Osteoblast (primary cell): ENCODE measurements at regions not wholly inside any gene's neighbourhood (a gene's known extent, or its start where the extent isn't known, plus 50 kb on each side); places are given as distances from the start of the nearest gene placed in this dataset.

Experiments used
- DNase-seq: peaks from one replicate; pipeline ENCODE4 v3.0.0; 2011; ENCODE audit warnings: low spot score, mixed read lengths; ENCODE audit not compliant: insufficient read length; ENCODE audit errors: missing footprints
- H2AFZ ChIP-seq: 2 replicates; pipeline ENCODE4 v1.6.0; 2011; ENCODE audit warnings: mild to moderate bottlenecking, low read length
- H3K27ac ChIP-seq: 2 replicates; pipeline ENCODE4 v1.5.1; 2011; ENCODE audit warnings: mild to moderate bottlenecking, low read depth, low read length, moderate library complexity
- H3K27me3 ChIP-seq: 2 replicates; pipeline ENCODE4 v1.6.0; 2012; ENCODE audit warnings: mild to moderate bottlenecking, control low read depth, inconsistent platforms, low read length, moderate library complexity; ENCODE audit not compliant: insufficient read depth
- H3K36me3 ChIP-seq: 2 replicates; pipeline ENCODE4 v1.5.1; 2011; ENCODE audit warnings: mild to moderate bottlenecking, low read length, control low read depth, moderate library complexity; ENCODE audit not compliant: insufficient read depth
- H3K4me1 ChIP-seq: 2 replicates; pipeline ENCODE4 v1.5.1; 2011; ENCODE audit warnings: mild to moderate bottlenecking, low read length, control low read depth, moderate library complexity; ENCODE audit not compliant: insufficient read depth
- H3K4me2 ChIP-seq: 2 replicates; pipeline ENCODE4 v1.6.0; 2011; ENCODE audit warnings: mild to moderate bottlenecking, low read length; ENCODE audit not compliant: insufficient read depth
- H3K4me3 ChIP-seq: fragments of 200-600 bp; sonication (generic); 3 replicates; pipeline ENCODE4 v1.5.1; 2012; ENCODE audit warnings: mild to moderate bottlenecking, low read length, inconsistent platforms; ENCODE audit not compliant: insufficient read depth
- H3K79me2 ChIP-seq: 2 replicates; pipeline ENCODE4 v1.6.0; 2012; ENCODE audit warnings: mild to moderate bottlenecking, low read length, control low read depth, inconsistent platforms; ENCODE audit not compliant: insufficient read depth
- H3K9me3 ChIP-seq: 2 replicates; pipeline ENCODE4 v1.5.1; 2011; ENCODE audit warnings: low read depth, low read length, control low read depth
- H4K20me1 ChIP-seq: 2 replicates; pipeline ENCODE4 v1.6.0; 2012; ENCODE audit warnings: mild to moderate bottlenecking, low read length, control low read depth; ENCODE audit not compliant: insufficient read depth
- TF ChIP-seq, protein P1 (sequence below): IDR thresholded peaks from 2 replicates; pipeline ENCODE4 v1.5.1; 2011; ENCODE audit warnings: mild to moderate bottlenecking, low read depth, low read length, moderate library complexity; ENCODE audit errors: extremely low read depth

DNA sequence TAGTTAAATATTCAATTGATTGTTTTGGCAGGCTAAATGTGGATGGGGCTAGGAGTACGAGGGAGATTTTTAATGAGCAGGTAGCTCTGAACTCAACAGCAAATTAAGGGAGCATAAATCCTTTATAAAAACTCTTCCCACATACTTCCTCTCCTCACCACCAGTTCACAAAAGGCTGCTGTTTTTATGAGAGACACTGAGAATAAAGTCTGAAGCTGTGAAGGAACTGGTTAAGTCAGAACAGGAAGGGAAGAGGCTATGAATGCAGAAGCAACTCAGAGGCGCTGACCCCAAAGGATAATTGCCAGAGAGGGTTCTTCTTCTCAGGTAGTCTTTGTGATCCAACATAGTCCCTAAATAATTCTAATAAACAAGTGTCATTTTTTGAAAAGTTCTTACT lies 406.1 kb downstream of the GPM6A start:
- no peak overlapping the region for H3K4me2 ChIP-seq
- H3K27ac ChIP-seq = no peak overlapping the region
- no peaks in the 10 kb centered on the region for H3K9me3 ChIP-seq
- TF ChIP-seq, protein P1, sequence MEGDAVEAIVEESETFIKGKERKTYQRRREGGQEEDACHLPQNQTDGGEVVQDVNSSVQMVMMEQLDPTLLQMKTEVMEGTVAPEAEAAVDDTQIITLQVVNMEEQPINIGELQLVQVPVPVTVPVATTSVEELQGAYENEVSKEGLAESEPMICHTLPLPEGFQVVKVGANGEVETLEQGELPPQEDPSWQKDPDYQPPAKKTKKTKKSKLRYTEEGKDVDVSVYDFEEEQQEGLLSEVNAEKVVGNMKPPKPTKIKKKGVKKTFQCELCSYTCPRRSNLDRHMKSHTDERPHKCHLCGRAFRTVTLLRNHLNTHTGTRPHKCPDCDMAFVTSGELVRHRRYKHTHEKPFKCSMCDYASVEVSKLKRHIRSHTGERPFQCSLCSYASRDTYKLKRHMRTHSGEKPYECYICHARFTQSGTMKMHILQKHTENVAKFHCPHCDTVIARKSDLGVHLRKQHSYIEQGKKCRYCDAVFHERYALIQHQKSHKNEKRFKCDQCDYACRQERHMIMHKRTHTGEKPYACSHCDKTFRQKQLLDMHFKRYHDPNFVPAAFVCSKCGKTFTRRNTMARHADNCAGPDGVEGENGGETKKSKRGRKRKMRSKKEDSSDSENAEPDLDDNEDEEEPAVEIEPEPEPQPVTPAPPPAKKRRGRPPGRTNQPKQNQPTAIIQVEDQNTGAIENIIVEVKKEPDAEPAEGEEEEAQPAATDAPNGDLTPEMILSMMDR = no peak
- H3K79me2 ChIP-seq = no peaks in the 10 kb centered on the region
- H3K27me3 ChIP-seq = no peaks in the 10 kb centered on the region
- H3K36me3 ChIP-seq = no peaks in the 10 kb centered on the region
- no peak for DNase-seq
- peaks cover 8% of the 10 kb centered on the region for H3K4me1 ChIP-seq
- H2AFZ ChIP-seq = peak overlapping the region; percentile 49
- no peak overlapping the region for H3K4me3 ChIP-seq
- no peaks in the 10 kb centered on the region for H4K20me1 ChIP-seq

DNA sequence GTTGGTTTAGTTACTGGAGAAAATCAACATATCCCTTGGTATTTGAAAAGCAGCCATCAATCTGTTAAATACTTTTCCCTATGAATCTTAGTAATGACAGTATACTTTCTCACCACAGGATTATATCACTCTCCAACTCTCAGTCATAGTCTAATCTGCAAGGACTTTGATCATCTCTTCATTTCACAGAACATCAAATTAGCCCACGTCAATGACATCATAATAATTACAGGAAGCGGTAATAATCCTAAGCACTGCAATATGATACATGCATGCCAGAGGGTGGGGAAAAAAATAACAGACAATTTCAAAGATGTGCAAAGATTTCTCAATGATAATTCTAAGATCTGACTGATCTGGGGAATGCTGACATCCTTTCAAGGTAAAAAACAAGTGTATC lies 404.1 kb downstream of the GPM6A start:
- H3K9me3 ChIP-seq = no peaks in the 10 kb centered on the region
- no peaks in the 10 kb centered on the region for H3K27me3 ChIP-seq
- TF ChIP-seq, protein P1 = no peak
- H3K36me3 ChIP-seq = no peaks in the 10 kb centered on the region
- H3K27ac ChIP-seq = no peak overlapping the region
- H4K20me1 ChIP-seq = no peaks in the 10 kb centered on the region
- H3K79me2 ChIP-seq = no peaks in the 10 kb centered on the region
- H3K4me3 ChIP-seq = no peak overlapping the region
- no peak overlapping the region for H3K4me2 ChIP-seq
- DNase-seq = no peak
- H3K4me1 ChIP-seq = peaks cover 25% of the 10 kb centered on the region
- no peak overlapping the region for H2AFZ ChIP-seq

DNA sequence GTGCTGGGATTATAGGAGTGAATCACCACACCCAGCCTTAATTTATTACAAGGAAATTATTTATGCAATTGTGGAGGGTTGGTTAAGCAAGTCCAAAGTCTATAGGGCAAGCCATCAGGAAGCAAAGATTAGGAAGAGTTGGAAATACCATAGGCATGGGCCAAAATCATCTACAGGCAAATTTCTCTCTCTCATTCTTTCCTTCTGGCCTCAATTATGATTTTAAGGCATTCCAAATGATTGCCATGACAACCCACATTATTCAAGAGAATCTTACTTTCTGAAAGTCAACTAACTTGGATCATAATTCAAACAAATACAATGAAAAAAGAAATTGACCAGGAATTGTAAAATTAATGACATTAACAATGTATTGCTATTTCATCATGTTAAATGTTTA lies 400.8 kb downstream of the GPM6A start:
- Histone ChIP-seq H3K27ac (peak overlapping the region; percentile 79), H3K27me3 (no peaks in the 10 kb centered on the region), H3K4me1 (peaks cover 36% of the 10 kb centered on the region), H3K4me2 (no peak overlapping the region), H3K79me2 (no peaks in the 10 kb centered on the region), H3K9me3 (no peaks in the 10 kb centered on the region), H3K4me3 (no peak overlapping the region), H3K36me3 (no peaks in the 10 kb centered on the region), H4K20me1 (no peaks in the 10 kb centered on the region), H2AFZ (no peak overlapping the region)
- TF ChIP-seq, protein P1 = no peak
- DNase-seq = no peak

DNA sequence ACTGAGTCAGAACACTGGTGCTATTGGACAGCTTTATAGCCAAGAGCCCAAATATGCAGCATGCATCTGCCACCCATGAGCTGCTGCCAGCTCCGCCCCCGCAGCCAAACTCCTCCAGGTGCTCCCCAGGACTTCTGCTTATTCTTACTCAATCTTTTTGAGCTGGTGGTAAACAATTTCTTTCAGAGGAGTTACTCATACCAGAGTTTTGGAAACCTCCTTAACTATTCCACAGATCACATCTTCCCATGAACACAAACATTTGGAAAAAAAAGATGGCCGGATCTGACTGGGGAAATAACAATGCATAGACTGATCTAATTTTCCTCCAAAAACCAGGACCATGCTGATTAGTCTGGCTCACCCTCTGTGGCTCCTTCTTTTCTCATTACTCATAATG lies 399.9 kb downstream of the GPM6A start:
- H3K27me3 ChIP-seq = no peaks in the 10 kb centered on the region
- no peak overlapping the region for H2AFZ ChIP-seq
- no peaks in the 10 kb centered on the region for H3K9me3 ChIP-seq
- H3K27ac ChIP-seq = peak overlapping the region; percentile 79
- H3K4me2 ChIP-seq = peak overlapping the region; percentile 43
- H3K36me3 ChIP-seq = no peaks in the 10 kb centered on the region
- no peaks in the 10 kb centered on the region for H4K20me1 ChIP-seq
- H3K4me3 ChIP-seq = no peak overlapping the region
- DNase-seq = no peak
- peaks cover 36% of the 10 kb centered on the region for H3K4me1 ChIP-seq
- TF ChIP-seq, protein P1 = no peak
- no peaks in the 10 kb centered on the region for H3K79me2 ChIP-seq
